Choroid plexus epithelial cell (primary cell): ENCODE measurements at regions not wholly inside any gene's neighbourhood (a gene's known extent, or its start where the extent isn't known, plus 50 kb on each side); places are given as distances from the start of the nearest gene placed in this dataset.
A peak's percentile ranks its signal among the peaks of the same experiment; 100 is the strongest.
"Not testable (repeated sequence)": the region's sequence is repeated elsewhere in the genome, so short reads cannot be mapped to it uniquely, and the experiment has no call there.

Experiments
- DNase-seq: peaks from one replicate; pipeline ENCODE4 v3.0.0-alpha.2; 2010; ENCODE audit warnings: low read depth
- H3K4me3 ChIP-seq: 2 replicates; pipeline ENCODE4 v1.5.1; 2011; ENCODE audit warnings: low read depth, mild to moderate bottlenecking, control low read depth, low read length, moderate library complexity
- CTCF ChIP-seq: conservative IDR thresholded peaks from 2 replicates; pipeline ENCODE4 v1.5.1; 2011; ENCODE audit warnings: low read depth, mild to moderate bottlenecking, control low read depth, inconsistent platforms, low read length, moderate library complexity

- TF ChIP-seq CTCF, result no peak
- DNase-seq, result no peak
Observed at GRCh38 chr21:15627823-15628222, 102.0 kb upstream of the USP25 start.

GRCh38 chr21:15631342-15631741 is 98.4 kb upstream of the USP25 start:
- no peak for TF ChIP-seq CTCF
- H3K4me3 ChIP-seq, result no peak overlapping the region
- DNase-seq, result peak; percentile 80

More at GRCh38 chr21:15627823-15628222, 102.0 kb upstream of the USP25 start:
- H3K4me3 ChIP-seq, result no peak overlapping the region

GRCh38 chr21:15634541-15634940 is 95.2 kb upstream of the USP25 start:
- H3K4me3 ChIP-seq, DNase-seq: not testable (repeated sequence)

GRCh38 chr21:15638856-15639549 is 90.8 kb upstream of the USP25 start:
- no peak for TF ChIP-seq CTCF
- H3K4me3 ChIP-seq, result no peak overlapping the region
- peak; percentile 69 for DNase-seq

GRCh38 chr21:15640113-15640512 is 89.7 kb upstream of the USP25 start:
- H3K4me3 ChIP-seq, DNase-seq: not testable (repeated sequence)

GRCh38 chr21:15644489-15644888 is 85.3 kb upstream of the USP25 start:
- no peak for DNase-seq
- TF ChIP-seq CTCF, result no peak
- H3K4me3 ChIP-seq, result no peak overlapping the region

GRCh38 chr21:15645830-15646229 is 84.0 kb upstream of the USP25 start:
- TF ChIP-seq CTCF, result no peak
- H3K4me3 ChIP-seq, result no peak overlapping the region
- DNase-seq, result no peak

GRCh38 chr21:15650735-15651134 is 79.0 kb upstream of the USP25 start:
- no peak for TF ChIP-seq CTCF

More at GRCh38 chr21:15650735-15651134, 79.0 kb upstream of the USP25 start:
- DNase-seq, result no peak
- H3K4me3 ChIP-seq, result no peak overlapping the region
